Endothelial cell of hepatic sinusoid (primary cell): ENCODE measurements at regions not wholly inside any gene's neighbourhood (a gene's known extent, or its start where the extent isn't known, plus 50 kb on each side); places are given as distances from the start of the nearest gene placed in this dataset.
"Not testable (repeated sequence)": the region's sequence is repeated elsewhere in the genome, so short reads cannot be mapped to it uniquely, and the experiment has no call there.

ENCODE experiments used
- in situ Hi-C: cut with HindIII; loops from 2 replicates; pipeline ENCODE4 v1.10.0; 2017; ENCODE audit warnings: low sequenced_read_pairs

GRCh38 chr4:26039639-26040359, 125.8 kb downstream of the SMIM20 start:
- in situ Hi-C loops = no loop called here

- in situ Hi-C loops = no loop called here
Observed at GRCh38 chr4:26044524-26044923, 130.5 kb downstream of the SMIM20 start.

- in situ Hi-C loops = no loop called here
Observed at GRCh38 chr4:26044983-26045382, 131.0 kb downstream of the SMIM20 start.

GRCh38 chr4:26047795-26048194, 133.8 kb downstream of the SMIM20 start:
- in situ Hi-C loops = no loop called here

GRCh38 chr4:26048378-26048882, 134.4 kb downstream of the SMIM20 start:
- in situ Hi-C loops = no loop called here

- in situ Hi-C loops = no loop called here
Observed at GRCh38 chr4:26048950-26049349, 134.9 kb downstream of the SMIM20 start.

GRCh38 chr4:26049447-26049846, 135.4 kb downstream of the SMIM20 start:
- in situ Hi-C loops = no loop called here

GRCh38 chr4:26050212-26050643, 136.2 kb downstream of the SMIM20 start:
- in situ Hi-C loops = no loop called here

GRCh38 chr4:26050671-26051070, 136.7 kb downstream of the SMIM20 start:
- in situ Hi-C loops = no loop called here

GRCh38 chr4:26051240-26051639, 137.2 kb downstream of the SMIM20 start:
- in situ Hi-C loops = no loop called here

GRCh38 chr4:26052663-26053541, 138.9 kb downstream of the SMIM20 start:
- in situ Hi-C loops = no loop called here

GRCh38 chr4:26053761-26054160, 139.7 kb downstream of the SMIM20 start:
- in situ Hi-C loops = no loop called here

- in situ Hi-C loops = no loop called here
Observed at GRCh38 chr4:26055855-26056254, 141.8 kb downstream of the SMIM20 start.

- in situ Hi-C loops = no loop called here
Observed at GRCh38 chr4:26056406-26056805, 142.4 kb downstream of the SMIM20 start.

GRCh38 chr4:26057839-26058238, 143.8 kb downstream of the SMIM20 start:
- in situ Hi-C loops = not testable (repeated sequence)

GRCh38 chr4:26058537-26058936, 144.5 kb downstream of the SMIM20 start:
- in situ Hi-C loops = no loop called here

- in situ Hi-C loops = no loop called here
Observed at GRCh38 chr4:26059391-26060154, 145.6 kb downstream of the SMIM20 start.

GRCh38 chr4:26060286-26060685, 146.3 kb downstream of the SMIM20 start:
- in situ Hi-C loops = no loop called here

- in situ Hi-C loops = no loop called here
Observed at GRCh38 chr4:26061248-26061986, 147.4 kb downstream of the SMIM20 start.

GRCh38 chr4:26062215-26062614, 148.2 kb downstream of the SMIM20 start:
- in situ Hi-C loops = no loop called here
